GM12875 (cell line): ENCODE measurements at regions not wholly inside any gene's neighbourhood (a gene's known extent, or its start where the extent isn't known, plus 50 kb on each side); places are given as distances from the start of the nearest gene placed in this dataset.

Experiments
- H3K4me3 ChIP-seq: one replicate; pipeline ENCODE4 v1.5.1; 2011; ENCODE audit warnings: low read depth, low read length, control low read depth
- TF ChIP-seq, protein P1 (sequence below): IDR thresholded peaks from 2 replicates; pipeline ENCODE4 v1.5.1; 2011; ENCODE audit warnings: low read depth, mild to moderate bottlenecking, control low read depth, inconsistent platforms, low read length, moderate library complexity, borderline replicate concordance; ENCODE audit not compliant: insufficient read depth

DNA sequence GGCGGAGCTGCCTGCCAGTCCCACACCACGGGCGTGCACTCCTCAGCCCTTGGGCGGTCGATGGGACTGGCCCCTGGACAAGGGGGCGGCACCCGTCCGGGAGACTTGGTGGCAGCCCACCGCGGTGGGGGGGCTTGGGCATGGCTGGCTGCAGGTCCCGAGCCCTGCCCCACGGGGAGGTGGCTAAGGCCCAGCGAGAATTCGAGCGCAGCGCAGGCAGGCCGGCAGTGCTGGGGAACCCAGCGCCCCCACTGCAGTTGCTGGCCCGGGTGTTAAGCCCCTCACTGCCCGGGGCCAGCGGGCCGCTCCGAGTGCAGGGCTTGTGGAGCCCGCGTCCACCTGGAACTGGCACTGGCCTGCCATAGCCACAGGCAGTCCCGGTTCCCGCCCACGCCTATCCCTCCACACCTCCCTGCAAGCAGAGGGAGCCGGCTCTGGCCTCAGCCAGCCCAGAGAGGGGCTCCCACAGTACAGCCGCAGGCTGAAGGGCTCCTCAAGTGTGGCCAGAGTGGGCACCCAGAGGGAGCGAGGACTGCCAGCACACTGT, 742.9 kb upstream of the DDX18 start:
- H3K4me3 ChIP-seq: no peak overlapping the region
- TF ChIP-seq, protein P1, sequence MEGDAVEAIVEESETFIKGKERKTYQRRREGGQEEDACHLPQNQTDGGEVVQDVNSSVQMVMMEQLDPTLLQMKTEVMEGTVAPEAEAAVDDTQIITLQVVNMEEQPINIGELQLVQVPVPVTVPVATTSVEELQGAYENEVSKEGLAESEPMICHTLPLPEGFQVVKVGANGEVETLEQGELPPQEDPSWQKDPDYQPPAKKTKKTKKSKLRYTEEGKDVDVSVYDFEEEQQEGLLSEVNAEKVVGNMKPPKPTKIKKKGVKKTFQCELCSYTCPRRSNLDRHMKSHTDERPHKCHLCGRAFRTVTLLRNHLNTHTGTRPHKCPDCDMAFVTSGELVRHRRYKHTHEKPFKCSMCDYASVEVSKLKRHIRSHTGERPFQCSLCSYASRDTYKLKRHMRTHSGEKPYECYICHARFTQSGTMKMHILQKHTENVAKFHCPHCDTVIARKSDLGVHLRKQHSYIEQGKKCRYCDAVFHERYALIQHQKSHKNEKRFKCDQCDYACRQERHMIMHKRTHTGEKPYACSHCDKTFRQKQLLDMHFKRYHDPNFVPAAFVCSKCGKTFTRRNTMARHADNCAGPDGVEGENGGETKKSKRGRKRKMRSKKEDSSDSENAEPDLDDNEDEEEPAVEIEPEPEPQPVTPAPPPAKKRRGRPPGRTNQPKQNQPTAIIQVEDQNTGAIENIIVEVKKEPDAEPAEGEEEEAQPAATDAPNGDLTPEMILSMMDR: no peak

DNA sequence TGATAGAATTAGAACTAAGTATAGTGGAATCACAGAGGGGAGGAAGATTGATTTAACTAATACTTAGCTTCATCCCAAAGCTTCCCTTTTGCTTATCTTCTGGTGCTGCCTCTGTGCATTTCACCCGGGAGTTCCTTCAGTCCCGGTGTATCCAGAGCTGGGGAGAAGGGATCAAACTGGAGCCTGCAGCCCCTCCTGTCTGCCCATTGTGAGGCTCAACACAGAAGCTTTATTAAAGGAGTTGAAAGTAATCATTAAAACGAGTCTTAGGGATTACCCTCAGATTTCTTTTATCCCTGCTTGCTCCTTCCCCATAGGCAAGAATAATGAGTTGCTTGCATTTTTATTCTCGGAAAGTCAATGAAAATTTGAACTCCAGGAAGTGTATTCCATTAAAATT, 739.7 kb upstream of the DDX18 start:
- no peak overlapping the region for H3K4me3 ChIP-seq
- TF ChIP-seq, protein P1: no peak

DNA sequence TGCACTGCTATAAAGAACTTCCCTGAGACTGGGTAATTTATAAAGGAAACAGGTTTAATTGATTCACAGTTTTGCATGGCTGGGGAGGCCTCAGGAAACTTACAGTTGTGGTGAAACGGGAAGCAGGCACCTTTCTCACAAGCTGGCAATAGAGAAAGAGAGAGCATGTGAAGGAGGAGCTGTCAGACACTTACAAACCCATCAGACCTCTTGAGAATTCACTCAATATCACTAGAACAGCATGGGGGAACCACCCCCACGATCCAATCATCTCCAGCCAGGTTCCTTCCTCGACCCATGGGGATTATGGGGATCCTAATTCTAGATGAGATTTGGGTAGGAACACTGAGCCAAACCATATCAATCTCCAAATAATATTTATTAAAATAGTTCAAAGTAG, 729.2 kb upstream of the DDX18 start:
- TF ChIP-seq, protein P1: no peak
- H3K4me3 ChIP-seq: no peak overlapping the region

DNA sequence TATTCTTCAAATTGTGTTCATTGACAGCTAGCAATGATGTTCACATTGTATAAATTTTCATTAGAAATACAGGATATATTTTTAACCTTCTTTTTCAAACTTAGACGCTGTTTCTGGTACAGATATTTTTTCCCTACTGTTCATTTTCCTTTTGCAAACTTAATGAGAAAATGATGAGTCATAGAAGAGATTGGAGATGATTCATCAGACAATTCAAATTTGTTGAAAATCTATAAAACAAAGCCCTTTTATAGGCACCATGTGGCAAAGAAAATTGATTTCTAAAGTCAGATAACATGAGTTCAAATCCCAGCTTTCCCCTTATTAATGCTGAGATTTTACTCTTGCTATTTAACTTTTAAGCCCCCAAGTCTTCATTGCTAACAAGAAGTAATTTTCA, 728.8 kb upstream of the DDX18 start:
- TF ChIP-seq, protein P1: no peak

DNA sequence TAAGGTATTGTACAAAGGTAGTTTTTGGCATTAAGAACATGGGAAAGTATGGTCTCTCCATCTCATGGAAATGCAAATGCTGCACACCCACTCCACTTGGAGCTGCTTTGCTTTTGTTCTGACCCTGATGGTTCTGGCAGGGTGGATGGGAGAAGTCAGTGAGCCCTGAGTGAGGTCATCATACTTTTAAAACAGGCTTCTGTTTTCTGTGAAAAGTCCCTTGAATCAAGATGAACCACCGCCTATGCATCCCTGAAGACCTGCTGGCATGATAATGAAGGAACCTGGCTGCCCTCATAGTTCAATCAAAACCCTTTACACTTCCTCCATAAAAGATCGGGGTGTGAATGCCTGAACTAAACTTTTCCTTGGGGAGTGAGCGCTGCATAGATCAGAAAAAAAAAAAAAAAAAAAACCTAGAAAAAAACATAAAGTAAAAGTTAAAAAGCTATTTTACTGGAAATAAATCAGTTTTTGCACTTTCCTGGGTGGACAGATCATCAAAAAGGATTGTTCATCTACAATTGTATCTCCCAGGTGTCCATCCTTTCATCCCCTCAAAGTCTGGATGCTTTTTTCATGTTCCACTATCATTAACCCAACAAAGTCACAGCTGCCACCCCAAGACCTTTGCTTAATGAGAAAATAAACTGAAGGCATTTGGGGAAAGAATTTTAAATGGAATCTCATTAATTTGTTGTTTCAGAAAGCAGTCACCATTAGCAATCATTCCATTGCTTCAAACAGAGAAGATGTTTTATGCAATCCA, 728.1 kb upstream of the DDX18 start:
- H3K4me3 ChIP-seq: no peak overlapping the region
- TF ChIP-seq, protein P1: no peak

More for the DNA sequence above, 728.8 kb upstream of the DDX18 start:
- no peak overlapping the region for H3K4me3 ChIP-seq

DNA sequence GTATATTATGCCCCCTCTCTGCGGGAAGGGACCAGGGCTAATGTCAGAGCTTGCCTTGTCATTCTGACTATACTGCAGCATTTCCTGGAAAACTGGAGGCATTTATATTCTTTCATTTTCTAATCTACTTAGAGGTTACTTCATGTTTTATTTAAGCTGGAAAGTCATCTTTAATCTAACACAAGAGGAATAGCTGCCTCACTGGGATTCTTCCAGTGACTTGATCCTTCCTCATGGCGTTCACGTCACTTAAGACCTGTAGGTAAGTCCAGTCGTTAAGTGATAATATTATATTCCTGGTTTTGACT, 727.6 kb upstream of the DDX18 start:
- no peak overlapping the region for H3K4me3 ChIP-seq
- TF ChIP-seq, protein P1: no peak
